ENCODE measurements at regions not wholly inside any gene's neighbourhood (a gene's known extent, or its start where the extent isn't known, plus 50 kb on each side); places are given as distances from the start of the nearest gene placed in this dataset.

DNA sequence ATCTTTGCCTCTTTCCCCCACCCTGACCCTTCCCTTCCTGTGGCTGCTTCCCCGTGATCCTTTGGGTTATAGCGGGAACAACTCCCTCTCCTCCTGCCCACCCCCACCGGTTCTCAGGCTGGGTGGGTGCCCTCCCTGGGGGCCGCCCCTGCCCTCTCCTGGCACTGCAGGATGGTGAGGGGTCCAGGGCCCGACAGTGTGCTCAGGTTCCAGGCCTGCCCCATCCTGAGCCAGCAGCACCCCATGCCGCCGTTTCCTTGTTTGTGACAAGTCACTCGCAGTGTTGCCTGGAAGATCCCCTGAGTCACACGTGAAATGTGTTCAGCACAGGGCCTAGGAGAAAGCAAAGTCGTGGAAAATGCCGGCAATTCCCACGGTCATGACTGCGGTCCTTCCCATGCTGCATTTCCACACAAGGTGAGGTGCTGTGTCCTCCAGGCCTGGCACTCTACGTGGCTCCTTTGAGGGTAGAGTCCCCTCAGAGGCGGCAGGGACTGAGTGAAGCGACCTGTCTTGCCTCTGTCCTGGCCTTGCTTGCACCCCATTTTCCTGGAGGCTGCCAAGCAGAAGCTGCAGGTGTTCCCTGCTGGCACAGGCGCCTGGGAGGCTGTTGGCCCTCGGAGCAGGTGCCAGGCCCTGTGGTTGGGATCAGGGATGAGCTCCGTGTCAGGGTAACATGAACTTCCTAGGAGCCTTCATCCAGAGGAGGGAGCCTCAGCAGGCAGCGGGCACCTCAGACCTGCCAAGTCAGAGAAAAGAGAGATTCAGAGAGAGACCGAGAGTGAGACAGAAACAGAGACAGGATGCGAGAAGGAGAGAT lies 80.5 kb upstream of the LINC01488 start:
- no peak overlapping the region for H3K4me3 ChIP-seq
- H4K20me1 ChIP-seq (ENCODE audit: low read depth): no peaks in the 10 kb centered on the region
- H3K27me3 Mint-ChIP-seq (ENCODE audit: insufficient read depth, low read depth): peaks cover 19% of the 10 kb centered on the region
- H3K4me3 Mint-ChIP-seq: no peak overlapping the region
- peaks cover 23% of the 10 kb centered on the region for H3K4me1 Mint-ChIP-seq
- H3K79me2 ChIP-seq (ENCODE audit: low read depth): no peaks in the 10 kb centered on the region
- no peak overlapping the region for H3K27ac ChIP-seq
- H3K9ac ChIP-seq: no peak overlapping the region
- H3K9me3 ChIP-seq (ENCODE audit: low read depth): no peaks in the 10 kb centered on the region
- no peak for TF ChIP-seq EZH2 (IDR thresholded peaks at IDR 0.05)
- TF ChIP-seq EZH2phosphoT487 (IDR thresholded peaks at IDR 0.05): no peak
- TF ChIP-seq CTCF (IDR thresholded peaks at IDR 0.05): no peak
- H3K4me2 ChIP-seq: no peak overlapping the region
- DNase-seq (ENCODE audit: low spot score): no peak
- no peak overlapping the region for H2AFZ ChIP-seq (replicated peaks)
- peaks cover 33% of the 10 kb centered on the region for H3K9me3 Mint-ChIP-seq
- H3K27me3 ChIP-seq: no peaks in the 10 kb centered on the region
- no peaks in the 10 kb centered on the region for H3F3A ChIP-seq (ENCODE audit: low read depth)
- no peaks in the 10 kb centered on the region for H3K36me3 ChIP-seq
- no peaks in the 10 kb centered on the region for H3K4me1 ChIP-seq
- H3K27ac Mint-ChIP-seq: no peak overlapping the region
- H3K36me3 Mint-ChIP-seq: no peaks in the 10 kb centered on the region

GRCh38 chr11:69401715-69402114 lies 79.7 kb upstream of the LINC01488 start:
- no peak overlapping the region for H3K9ac ChIP-seq
- no peak overlapping the region for H3K27ac ChIP-seq
- no peak for DNase-seq (ENCODE audit: low spot score)
- Mint-ChIP-seq H3K4me3 (no peak overlapping the region), H3K27ac (peak overlapping the region; percentile 78), H3K27me3 (ENCODE audit: insufficient read depth, low read depth) (peaks cover 19% of the 10 kb centered on the region), H3K4me1 (peaks cover 23% of the 10 kb centered on the region), H3K36me3 (no peaks in the 10 kb centered on the region), H3K9me3 (peaks cover 30% of the 10 kb centered on the region)
- no peaks in the 10 kb centered on the region for H3K36me3 ChIP-seq
- H3K4me3 ChIP-seq: no peak overlapping the region
- H3K9me3 ChIP-seq (ENCODE audit: low read depth): no peaks in the 10 kb centered on the region
- no peaks in the 10 kb centered on the region for H3K79me2 ChIP-seq (ENCODE audit: low read depth)
- TF ChIP-seq CTCF (IDR thresholded peaks at IDR 0.05): no peak
- no peak for TF ChIP-seq EZH2phosphoT487 (IDR thresholded peaks at IDR 0.05)
- no peak for TF ChIP-seq EZH2 (IDR thresholded peaks at IDR 0.05)
- H4K20me1 ChIP-seq (ENCODE audit: low read depth): no peaks in the 10 kb centered on the region
- no peaks in the 10 kb centered on the region for H3K27me3 ChIP-seq
- H3K4me2 ChIP-seq: no peak overlapping the region
- H3F3A ChIP-seq (ENCODE audit: low read depth): no peaks in the 10 kb centered on the region
- no peaks in the 10 kb centered on the region for H3K4me1 ChIP-seq
- no peak overlapping the region for H2AFZ ChIP-seq (replicated peaks)

GRCh38 chr11:69402251-69402887 lies 79.1 kb upstream of the LINC01488 start:
- H2AFZ ChIP-seq (replicated peaks): no peak overlapping the region
- H3K79me2 ChIP-seq (ENCODE audit: low read depth): no peaks in the 10 kb centered on the region
- peaks cover 23% of the 10 kb centered on the region for H3K9me3 Mint-ChIP-seq
- no peak overlapping the region for H3K9ac ChIP-seq
- no peaks in the 10 kb centered on the region for H3K36me3 Mint-ChIP-seq
- no peak overlapping the region for H3K4me2 ChIP-seq
- H3K9me3 ChIP-seq (ENCODE audit: low read depth): no peaks in the 10 kb centered on the region
- H3K27me3 Mint-ChIP-seq (ENCODE audit: insufficient read depth, low read depth): peaks cover 20% of the 10 kb centered on the region
- H3K27ac ChIP-seq: no peak overlapping the region
- no peak overlapping the region for H3K4me3 Mint-ChIP-seq
- H4K20me1 ChIP-seq (ENCODE audit: low read depth): no peaks in the 10 kb centered on the region
- H3K4me1 Mint-ChIP-seq: peaks cover 23% of the 10 kb centered on the region
- peak overlapping the region; percentile 78 for H3K27ac Mint-ChIP-seq
- no peak for DNase-seq (ENCODE audit: low spot score)
- H3K4me3 ChIP-seq: no peak overlapping the region
- H3F3A ChIP-seq (ENCODE audit: low read depth): no peaks in the 10 kb centered on the region
- TF ChIP-seq CTCF (IDR thresholded peaks at IDR 0.05): no peak
- no peak for TF ChIP-seq EZH2 (IDR thresholded peaks at IDR 0.05)
- TF ChIP-seq EZH2phosphoT487 (IDR thresholded peaks at IDR 0.05): no peak
- no peaks in the 10 kb centered on the region for H3K4me1 ChIP-seq
- H3K27me3 ChIP-seq: no peaks in the 10 kb centered on the region
- no peaks in the 10 kb centered on the region for H3K36me3 ChIP-seq
